GM18498 (cell line): ENCODE measurements at regions not wholly inside any gene's neighbourhood (a gene's known extent, or its start where the extent isn't known, plus 50 kb on each side); places are given as distances from the start of the nearest gene placed in this dataset.
"Not testable (repeated sequence)": the region's sequence is repeated elsewhere in the genome, so short reads cannot be mapped to it uniquely, and the experiment has no call there.

ENCODE experiments used
- ATAC-seq: cut with Tn5 transposase; IDR thresholded peaks from one replicate; pipeline ENCODE4 v1.9.1; 2021; ENCODE audit warnings: mild to moderate bottlenecking, moderate library complexity; ENCODE audit not compliant: unreplicated experiment

DNA sequence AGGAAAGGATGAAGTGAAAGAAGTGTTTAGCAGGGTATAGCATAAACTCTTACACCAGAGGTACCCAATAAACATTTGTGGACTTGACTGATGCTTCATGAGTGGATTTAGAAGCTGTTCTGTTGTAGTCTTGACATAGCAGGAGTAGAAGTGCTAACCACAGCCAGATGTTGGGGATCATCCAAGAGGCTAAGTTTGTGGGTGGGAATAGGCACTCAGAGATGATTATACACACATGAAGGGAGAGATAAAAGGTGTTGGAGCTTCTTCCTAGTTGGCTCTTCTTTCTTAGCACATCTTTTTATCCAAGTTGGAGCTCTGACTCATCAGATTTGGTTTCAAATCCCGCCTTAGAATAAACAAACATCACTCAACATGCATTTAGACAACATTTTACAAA lies 166.7 kb upstream of the E2F7 start:
- ATAC-seq: no peak

DNA sequence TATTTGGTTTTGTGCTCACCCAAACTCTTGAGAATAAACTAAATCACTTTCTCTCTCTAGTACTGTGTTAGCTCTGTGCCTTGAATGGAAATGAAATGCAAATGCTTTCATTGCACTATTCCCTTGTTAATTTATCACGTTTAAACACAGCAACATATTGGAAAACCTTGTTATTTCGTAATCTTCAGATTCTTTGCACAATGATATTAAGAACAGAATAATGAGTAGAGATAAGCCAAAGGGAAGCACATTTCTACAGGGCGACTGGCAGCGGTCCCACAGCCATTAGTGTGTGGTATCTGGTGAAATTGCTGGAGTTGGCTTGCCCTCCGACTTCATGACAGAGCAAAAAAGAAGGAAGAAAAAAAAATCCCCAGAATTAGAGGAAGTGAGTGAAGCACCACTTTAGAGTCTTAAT lies 166.1 kb upstream of the E2F7 start:
- no peak for ATAC-seq

- no peak for ATAC-seq
Measured at GRCh38 chr12:77229640-77230442, 164.5 kb upstream of the E2F7 start.

DNA sequence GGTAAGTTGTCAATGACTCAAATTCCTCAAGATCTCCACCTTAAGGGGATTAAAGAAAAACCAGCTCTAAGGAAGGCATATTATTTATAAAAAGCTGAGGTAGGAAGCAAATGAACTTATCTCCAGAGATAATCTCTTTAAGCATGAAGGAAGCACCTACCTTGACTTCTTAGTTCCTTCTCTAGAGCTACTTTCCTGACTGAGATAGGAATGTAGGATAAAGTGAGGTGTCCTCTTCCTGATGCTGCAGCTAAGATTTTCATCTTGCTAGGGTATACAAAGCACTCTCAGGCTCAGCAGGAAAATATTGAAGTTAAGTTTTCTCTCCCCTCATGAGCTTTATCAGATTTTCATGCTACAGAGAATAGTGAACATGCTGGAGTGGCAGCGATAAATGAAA lies 163.0 kb upstream of the E2F7 start:
- ATAC-seq: no peak

DNA sequence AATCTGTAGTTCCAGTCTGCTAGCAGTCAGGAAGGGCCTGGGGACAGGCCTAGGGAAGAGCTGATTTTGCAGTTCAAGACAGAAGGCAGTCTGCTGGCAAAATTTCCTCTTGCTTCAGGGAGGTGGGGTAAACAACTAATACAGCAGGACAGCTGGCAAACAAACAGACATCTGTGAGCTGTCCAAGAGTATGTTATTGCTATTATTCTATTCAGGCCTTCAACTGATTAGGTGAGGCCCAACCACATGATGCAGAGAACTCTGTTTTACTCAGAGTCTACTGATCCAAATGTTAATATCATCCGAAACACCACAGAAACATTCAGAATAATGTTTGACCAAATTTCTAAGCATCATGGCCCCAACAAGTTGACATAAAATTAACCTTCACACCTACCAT lies 161.0 kb upstream of the E2F7 start:
- ATAC-seq: no peak

- no peak for ATAC-seq
Measured at GRCh38 chr12:77225373-77225772, 160.0 kb upstream of the E2F7 start.

GRCh38 chr12:77224346-77224745 lies 159.0 kb upstream of the E2F7 start:
- ATAC-seq: no peak

- ATAC-seq: no peak
Measured at GRCh38 chr12:77222336-77222735, 157.0 kb upstream of the E2F7 start.

DNA sequence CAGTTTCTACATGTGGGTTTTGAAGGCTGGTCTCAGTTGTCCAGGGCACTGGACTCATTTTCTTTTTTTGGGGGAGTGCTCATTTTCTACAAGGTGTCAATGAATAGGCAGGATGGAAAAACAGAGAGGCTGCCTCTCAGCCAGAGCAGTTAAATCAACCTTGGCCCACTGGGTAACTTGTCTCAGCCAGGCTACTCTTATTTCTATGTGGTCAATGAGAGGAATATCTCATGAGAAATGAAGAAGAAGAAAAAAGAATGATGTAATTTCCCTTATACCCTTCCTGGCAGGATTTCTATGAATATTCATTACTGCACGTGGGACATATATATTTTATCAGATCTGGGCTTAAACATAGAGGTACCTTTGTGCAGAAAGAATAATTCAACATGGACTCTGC lies 155.2 kb upstream of the E2F7 start:
- no peak for ATAC-seq

GRCh38 chr12:77218278-77218677 lies 152.9 kb upstream of the E2F7 start:
- ATAC-seq: no peak

GRCh38 chr12:77216136-77216535 lies 150.8 kb upstream of the E2F7 start:
- ATAC-seq: not testable (repeated sequence)

GRCh38 chr12:77214136-77214535 lies 148.8 kb upstream of the E2F7 start:
- ATAC-seq: no peak

GRCh38 chr12:77213319-77213718 lies 147.9 kb upstream of the E2F7 start:
- no peak for ATAC-seq

- no peak for ATAC-seq
Measured at GRCh38 chr12:77210724-77211123, 145.4 kb upstream of the E2F7 start.

DNA sequence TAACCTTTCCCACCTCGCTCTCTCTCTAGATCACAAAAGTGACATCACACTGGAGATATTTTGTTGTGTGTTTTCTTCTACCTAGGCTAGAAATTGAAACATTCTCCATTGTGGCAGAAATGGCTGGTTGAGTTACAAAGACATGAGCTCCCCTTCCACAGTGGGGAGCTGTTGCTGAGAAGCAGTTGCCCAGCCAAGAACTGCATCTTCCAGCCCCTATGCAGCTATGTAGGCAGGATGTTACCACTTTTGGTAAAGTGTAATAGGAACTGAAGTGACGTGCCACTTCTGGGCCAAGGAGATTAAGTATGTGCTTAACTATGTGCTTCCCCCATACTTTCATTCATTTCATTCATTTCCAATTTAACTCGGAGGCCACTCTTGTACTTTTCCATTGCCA lies 138.7 kb upstream of the E2F7 start:
- no peak for ATAC-seq

DNA sequence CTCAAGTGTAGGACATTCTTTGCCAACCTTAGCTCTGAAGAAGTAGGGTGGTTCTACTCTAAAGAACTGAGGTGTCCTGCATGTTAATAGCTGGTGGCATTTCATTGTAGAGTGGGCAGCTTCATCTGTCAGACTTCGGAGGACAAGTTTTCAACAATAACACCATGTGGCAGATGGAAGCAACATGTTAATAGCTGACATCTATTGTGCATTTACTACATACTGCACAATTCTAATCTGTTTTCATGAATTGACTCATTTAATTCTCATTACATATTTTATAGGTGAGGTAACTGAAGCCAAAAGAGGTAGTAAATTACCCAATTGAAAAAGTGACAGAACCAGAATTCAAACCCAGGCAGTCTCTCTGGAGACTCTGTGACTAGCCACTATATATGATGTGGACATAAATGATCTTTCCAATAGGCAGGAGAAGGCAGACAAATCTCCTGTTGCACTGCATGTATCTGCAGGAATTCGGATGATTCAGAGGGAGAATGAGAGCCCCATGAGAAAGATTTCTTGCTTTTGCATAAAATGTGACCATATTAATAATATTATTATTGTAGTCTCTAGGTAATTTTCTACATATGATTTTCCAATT lies 137.2 kb upstream of the E2F7 start:
- ATAC-seq: no peak

GRCh38 chr12:77189901-77190416 lies 124.6 kb upstream of the E2F7 start:
- ATAC-seq: no peak

- no peak for ATAC-seq
Measured at GRCh38 chr12:77189458-77189857, 124.1 kb upstream of the E2F7 start.

DNA sequence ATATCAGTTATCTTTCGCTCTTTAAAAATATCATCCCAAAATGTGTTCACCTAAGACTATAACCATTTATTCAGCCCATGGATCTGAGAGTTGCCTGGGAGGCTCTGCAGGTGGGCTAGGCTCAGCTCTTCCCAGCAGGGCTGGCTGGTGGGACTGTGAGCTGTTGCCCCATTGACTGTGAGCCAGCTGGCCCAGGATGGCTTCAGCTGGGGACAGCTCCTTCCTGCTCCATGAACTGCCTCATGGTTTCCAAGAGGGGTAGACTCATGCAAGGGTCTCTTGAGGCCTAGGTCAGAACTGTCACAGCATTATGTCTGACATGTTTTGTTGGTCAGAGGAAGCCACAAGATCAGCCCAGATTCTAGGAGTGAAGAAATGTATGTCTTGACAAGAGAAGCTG lies 114.1 kb upstream of the E2F7 start:
- no peak for ATAC-seq

GRCh38 chr12:77167801-77168200 lies 102.4 kb upstream of the E2F7 start:
- ATAC-seq: no peak

GRCh38 chr12:77166696-77167095 lies 101.3 kb upstream of the E2F7 start:
- ATAC-seq: no peak
